Prostate gland (tissue), 2 donors: ENCODE measurements at regions not wholly inside any gene's neighbourhood (a gene's known extent, or its start where the extent isn't known, plus 50 kb on each side); places are given as distances from the start of the nearest gene placed in this dataset.

Source experiments
- CTCF ChIP-seq, 4 experiments: fragments of 200-600 bp in 2 of 4; fragments of 450-650 bp in 2 of 4; sonication (generic) in 2 of 4; IDR thresholded peaks; 1 replicate in 3 of 4; 2 replicates in 1 of 4; pipeline ENCODE4 v1.5.1; 2016 to 2019; ENCODE audit warnings: antibody characterized with exemption in 4 of 4, mild to moderate bottlenecking in 2 of 4, moderate library complexity in 2 of 4
- POLR2A ChIP-seq: fragments of 450-650 bp; IDR thresholded peaks from one replicate; pipeline ENCODE4 v1.6.1; 2016; ENCODE audit warnings: antibody characterized with exemption, mild to moderate bottlenecking
- POLR2AphosphoS5 ChIP-seq: sonication (generic); formaldehyde crosslinking; IDR thresholded peaks from one replicate; pipeline ENCODE4 v1.6.1; 2017; ENCODE audit warnings: antibody characterized with exemption

GRCh38 chr1:213330281-213330680 lies 279.2 kb downstream of the RPS6KC1 start:
- TF ChIP-seq CTCF (IDR thresholded peaks at IDR 0.05): no peak
- TF ChIP-seq POLR2A: no peak
- TF ChIP-seq POLR2AphosphoS5: no peak
